HG02852 (cell line): ENCODE measurements at regions not wholly inside any gene's neighbourhood (a gene's known extent, or its start where the extent isn't known, plus 50 kb on each side); places are given as distances from the start of the nearest gene placed in this dataset.

ENCODE experiments used
- ATAC-seq: cut with Tn5 transposase; IDR thresholded peaks from one replicate; pipeline ENCODE4 v1.9.1; 2021; ENCODE audit warnings: mild to moderate bottlenecking, moderate library complexity; ENCODE audit not compliant: unreplicated experiment

- no peak for ATAC-seq
Measured at GRCh38 chr2:48249631-48250473, 64.6 kb upstream of the FOXN2 start.

- ATAC-seq = no peak
Measured at GRCh38 chr2:48250474-48250844, 64.0 kb upstream of the FOXN2 start.

GRCh38 chr2:48250943-48251342, 63.5 kb upstream of the FOXN2 start:
- ATAC-seq = no peak

GRCh38 chr2:48251437-48252148, 62.9 kb upstream of the FOXN2 start:
- no peak for ATAC-seq

- no peak for ATAC-seq
Measured at GRCh38 chr2:48253301-48253700, 61.2 kb upstream of the FOXN2 start.

- no peak for ATAC-seq
Measured at GRCh38 chr2:48254839-48255238, 59.6 kb upstream of the FOXN2 start.

GRCh38 chr2:48257456-48257855, 57.0 kb upstream of the FOXN2 start:
- ATAC-seq = no peak

GRCh38 chr2:48258481-48259149, 55.9 kb upstream of the FOXN2 start:
- no peak for ATAC-seq

GRCh38 chr2:48259811-48260210, 54.7 kb upstream of the FOXN2 start:
- ATAC-seq = no peak

GRCh38 chr2:48264627-48265026, 49.9 kb upstream of the FOXN2 start:
- no peak for ATAC-seq
